GM12873 (cell line): ENCODE measurements at regions not wholly inside any gene's neighbourhood (a gene's known extent, or its start where the extent isn't known, plus 50 kb on each side); places are given as distances from the start of the nearest gene placed in this dataset.

Source experiments
- TF ChIP-seq, protein P1 (sequence below): IDR thresholded peaks from 2 replicates; pipeline ENCODE4 v1.5.1; 2012; ENCODE audit warnings: low read depth, mild to moderate bottlenecking, moderate library complexity, low read length, control low read depth; ENCODE audit not compliant: insufficient read depth; ENCODE audit errors: missing control alignments

DNA sequence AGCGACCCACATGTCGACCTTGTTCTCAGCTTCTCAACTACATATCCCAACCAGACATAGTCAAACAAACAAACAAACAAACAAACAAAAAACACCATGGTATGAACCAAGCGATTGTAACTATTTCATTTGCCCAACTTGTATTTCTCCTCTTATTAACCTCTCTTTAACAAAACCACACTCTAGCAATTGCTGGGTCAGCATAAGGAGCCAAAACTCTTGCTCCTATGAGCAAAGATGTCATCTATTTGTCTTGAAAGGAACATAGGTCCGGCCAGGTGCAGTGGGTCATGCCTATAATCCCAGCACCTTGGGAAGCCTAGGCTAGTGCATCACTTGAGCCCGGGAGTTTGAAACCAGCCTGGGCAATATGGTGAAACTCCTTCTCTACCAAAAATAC lies 145.6 kb downstream of the WT1 start:
- TF ChIP-seq, protein P1, sequence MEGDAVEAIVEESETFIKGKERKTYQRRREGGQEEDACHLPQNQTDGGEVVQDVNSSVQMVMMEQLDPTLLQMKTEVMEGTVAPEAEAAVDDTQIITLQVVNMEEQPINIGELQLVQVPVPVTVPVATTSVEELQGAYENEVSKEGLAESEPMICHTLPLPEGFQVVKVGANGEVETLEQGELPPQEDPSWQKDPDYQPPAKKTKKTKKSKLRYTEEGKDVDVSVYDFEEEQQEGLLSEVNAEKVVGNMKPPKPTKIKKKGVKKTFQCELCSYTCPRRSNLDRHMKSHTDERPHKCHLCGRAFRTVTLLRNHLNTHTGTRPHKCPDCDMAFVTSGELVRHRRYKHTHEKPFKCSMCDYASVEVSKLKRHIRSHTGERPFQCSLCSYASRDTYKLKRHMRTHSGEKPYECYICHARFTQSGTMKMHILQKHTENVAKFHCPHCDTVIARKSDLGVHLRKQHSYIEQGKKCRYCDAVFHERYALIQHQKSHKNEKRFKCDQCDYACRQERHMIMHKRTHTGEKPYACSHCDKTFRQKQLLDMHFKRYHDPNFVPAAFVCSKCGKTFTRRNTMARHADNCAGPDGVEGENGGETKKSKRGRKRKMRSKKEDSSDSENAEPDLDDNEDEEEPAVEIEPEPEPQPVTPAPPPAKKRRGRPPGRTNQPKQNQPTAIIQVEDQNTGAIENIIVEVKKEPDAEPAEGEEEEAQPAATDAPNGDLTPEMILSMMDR, result no peak

- TF ChIP-seq, protein P1, result no peak
Measured at GRCh38 chr11:32290783-32291182, 144.6 kb downstream of the WT1 start.

GRCh38 chr11:32297611-32298011 lies 137.7 kb downstream of the WT1 start:
- TF ChIP-seq, protein P1, result peak; percentile 31

DNA sequence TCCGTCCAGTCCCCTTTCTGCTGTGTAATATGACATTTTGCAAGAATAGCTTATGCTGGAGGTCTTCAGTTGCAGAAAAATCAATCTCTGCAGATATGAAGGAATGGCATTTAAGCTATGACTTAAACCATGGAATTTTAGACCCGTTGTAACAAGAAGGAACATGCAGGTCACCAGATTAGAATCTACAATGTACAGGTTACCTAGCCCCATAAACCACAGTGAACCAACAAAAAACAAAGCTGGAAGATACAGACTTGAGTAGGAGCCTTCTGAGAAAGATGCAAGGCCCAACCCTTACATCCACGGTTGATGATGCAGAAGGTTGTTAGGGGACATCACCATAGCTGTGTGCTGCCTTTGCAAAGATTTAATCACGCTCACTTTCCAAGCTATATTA lies 132.5 kb downstream of the WT1 start:
- TF ChIP-seq, protein P1, result no peak

- TF ChIP-seq, protein P1, result no peak
Measured at GRCh38 chr11:32304521-32304920, 130.8 kb downstream of the WT1 start.

- TF ChIP-seq, protein P1, result no peak
Measured at GRCh38 chr11:32305460-32305859, 129.9 kb downstream of the WT1 start.

DNA sequence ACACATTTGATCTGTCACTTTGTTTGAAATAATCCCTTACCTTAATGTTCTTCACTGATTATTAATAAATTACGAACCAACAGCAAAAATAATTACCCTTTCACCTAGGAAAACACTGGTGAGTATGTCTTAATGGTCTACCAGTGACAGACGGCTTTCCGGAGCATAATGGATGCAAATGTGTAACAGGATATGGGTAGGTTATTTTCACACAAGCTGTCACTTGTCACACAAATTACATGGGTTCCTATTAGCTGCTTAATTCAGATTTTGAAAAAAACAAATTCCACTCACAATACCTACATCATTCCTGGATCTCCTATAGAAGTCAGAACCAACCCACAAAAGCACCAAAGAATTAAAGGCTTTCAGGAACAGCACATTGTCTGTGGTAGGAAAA lies 127.9 kb downstream of the WT1 start:
- TF ChIP-seq, protein P1, result no peak
